Non-pigmented ciliary epithelial cell (primary cell): ENCODE measurements at regions not wholly inside any gene's neighbourhood (a gene's known extent, or its start where the extent isn't known, plus 50 kb on each side); places are given as distances from the start of the nearest gene placed in this dataset.
A peak's percentile ranks its signal among the peaks of the same experiment; 100 is the strongest.

Experiments used
- DNase-seq: peaks from one replicate; pipeline ENCODE4 v3.0.0-alpha.2; 2010; ENCODE audit warnings: low read depth

GRCh38 chr1:57492586-57493226 is 68.8 kb upstream of the DAB1 start:
- DNase-seq: no peak

GRCh38 chr1:57489358-57490036 is 65.6 kb upstream of the DAB1 start:
- peak; percentile 49 for DNase-seq

- DNase-seq: peak; percentile 57
These were observed 61.8 kb upstream of the DAB1 start for GRCh38 chr1:57485643-57486042.

DNA sequence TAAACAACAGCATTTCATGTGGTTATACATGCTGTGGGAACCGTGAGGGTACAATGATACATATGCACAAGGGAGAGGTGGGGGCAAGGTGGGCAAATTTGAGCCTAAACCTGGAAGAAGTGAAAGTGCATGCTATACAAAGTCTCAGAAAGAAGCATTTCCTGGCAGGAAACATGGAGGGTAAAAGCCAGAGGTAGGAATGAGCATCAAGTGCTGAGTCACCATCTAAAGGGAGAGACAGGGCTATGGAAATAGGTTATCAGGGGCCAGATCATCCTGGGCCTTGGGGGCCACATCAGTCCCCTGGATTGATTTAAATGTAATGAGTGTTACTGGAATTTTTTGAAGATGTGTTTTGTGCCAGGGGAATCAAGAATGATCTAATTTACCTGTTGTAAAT is 60.1 kb upstream of the DAB1 start:
- no peak for DNase-seq

GRCh38 chr1:57479471-57479870 is 55.6 kb upstream of the DAB1 start:
- no peak for DNase-seq

DNA sequence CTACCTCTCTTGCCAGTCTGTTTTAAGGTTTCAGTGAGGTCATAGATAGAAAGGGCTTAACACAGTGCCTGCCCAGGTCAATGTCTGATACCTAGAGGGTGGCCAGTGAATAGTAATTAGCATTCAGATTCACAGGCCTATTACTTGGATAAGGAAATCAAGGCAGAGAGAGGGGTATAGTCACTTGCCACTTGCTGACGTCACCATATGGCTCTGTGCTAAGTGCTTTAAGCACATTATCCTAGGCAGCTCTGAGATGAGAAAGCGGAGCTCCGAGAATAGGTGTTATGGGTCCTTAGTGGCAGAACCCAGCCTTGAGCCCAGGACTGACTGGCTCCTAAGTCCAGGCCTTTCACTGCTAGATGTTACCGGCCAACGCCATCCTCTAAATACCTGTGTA is 51.5 kb upstream of the DAB1 start:
- no peak for DNase-seq

- DNase-seq: peak; percentile 38
These were observed 50.4 kb upstream of the DAB1 start for GRCh38 chr1:57474137-57474750.
